ENCODE measurements at regions not wholly inside any gene's neighbourhood (a gene's known extent, or its start where the extent isn't known, plus 50 kb on each side); places are given as distances from the start of the nearest gene placed in this dataset.

- DNase-seq, result no peak
These were observed 184.1 kb downstream of the MBOAT1 start for GRCh38 chr6:20028143-20028542.

- no peak for DNase-seq
These were observed 183.7 kb downstream of the MBOAT1 start for GRCh38 chr6:20028562-20028961.

GRCh38 chr6:20029979-20030378 is 182.3 kb downstream of the MBOAT1 start:
- DNase-seq, result no peak

- DNase-seq, result no peak
These were observed 180.9 kb downstream of the MBOAT1 start for GRCh38 chr6:20031342-20031741.

GRCh38 chr6:20033697-20034407 is 178.4 kb downstream of the MBOAT1 start:
- no peak for DNase-seq

GRCh38 chr6:20034408-20034769 is 177.9 kb downstream of the MBOAT1 start:
- no peak for DNase-seq

GRCh38 chr6:20036141-20036677 is 176.1 kb downstream of the MBOAT1 start:
- no peak for DNase-seq

- no peak for DNase-seq
These were observed 173.7 kb downstream of the MBOAT1 start for GRCh38 chr6:20038410-20039204.

- no peak for DNase-seq
These were observed 167.4 kb downstream of the MBOAT1 start for GRCh38 chr6:20044883-20045282.
